ENCODE measurements at regions not wholly inside any gene's neighbourhood (a gene's known extent, or its start where the extent isn't known, plus 50 kb on each side); places are given as distances from the start of the nearest gene placed in this dataset.

DNA sequence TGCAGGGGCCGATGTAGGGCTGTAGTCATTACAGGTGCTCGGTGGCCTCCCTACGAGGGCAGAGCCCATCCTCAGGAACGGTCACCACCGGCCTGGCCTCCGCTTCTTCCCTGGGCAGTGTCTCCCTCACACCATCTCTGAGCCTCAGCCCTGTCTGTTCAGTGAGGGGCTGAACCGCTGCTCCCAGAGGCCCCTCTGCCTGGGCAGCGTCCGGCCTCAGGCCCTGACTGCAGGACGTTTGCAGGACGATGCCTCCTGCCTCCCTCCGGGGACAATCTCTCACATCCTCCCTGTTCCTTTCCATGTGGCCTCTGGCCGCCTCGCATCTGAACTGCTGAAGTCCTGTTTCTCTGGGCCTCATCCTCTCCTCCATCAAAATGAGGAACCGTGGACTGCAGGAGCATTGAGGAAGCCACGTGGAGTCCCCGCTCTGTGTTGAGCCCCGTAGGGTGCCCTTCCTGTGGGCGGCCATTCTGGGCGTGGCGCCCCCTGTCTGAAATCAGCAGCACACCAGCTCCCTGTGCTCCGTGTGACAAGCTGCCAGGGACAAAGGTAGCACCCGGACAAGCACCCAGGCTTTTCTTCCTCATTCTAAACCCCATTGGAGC lies 933.5 kb downstream of the BRD1 start:
- DNase-seq: peak in 1 of 5 donors; percentile 16
- H3K4me1 ChIP-seq (ENCODE audit: insufficient read depth): no peaks in the 10 kb centered on the region
- H3K27me3 ChIP-seq: no peaks in the 10 kb centered on the region
- no peak overlapping the region for H3K4me3 ChIP-seq
- TF ChIP-seq, protein P1, sequence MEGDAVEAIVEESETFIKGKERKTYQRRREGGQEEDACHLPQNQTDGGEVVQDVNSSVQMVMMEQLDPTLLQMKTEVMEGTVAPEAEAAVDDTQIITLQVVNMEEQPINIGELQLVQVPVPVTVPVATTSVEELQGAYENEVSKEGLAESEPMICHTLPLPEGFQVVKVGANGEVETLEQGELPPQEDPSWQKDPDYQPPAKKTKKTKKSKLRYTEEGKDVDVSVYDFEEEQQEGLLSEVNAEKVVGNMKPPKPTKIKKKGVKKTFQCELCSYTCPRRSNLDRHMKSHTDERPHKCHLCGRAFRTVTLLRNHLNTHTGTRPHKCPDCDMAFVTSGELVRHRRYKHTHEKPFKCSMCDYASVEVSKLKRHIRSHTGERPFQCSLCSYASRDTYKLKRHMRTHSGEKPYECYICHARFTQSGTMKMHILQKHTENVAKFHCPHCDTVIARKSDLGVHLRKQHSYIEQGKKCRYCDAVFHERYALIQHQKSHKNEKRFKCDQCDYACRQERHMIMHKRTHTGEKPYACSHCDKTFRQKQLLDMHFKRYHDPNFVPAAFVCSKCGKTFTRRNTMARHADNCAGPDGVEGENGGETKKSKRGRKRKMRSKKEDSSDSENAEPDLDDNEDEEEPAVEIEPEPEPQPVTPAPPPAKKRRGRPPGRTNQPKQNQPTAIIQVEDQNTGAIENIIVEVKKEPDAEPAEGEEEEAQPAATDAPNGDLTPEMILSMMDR (IDR thresholded peaks at IDR 0.05): no peak
- TF ChIP-seq POLR2A (IDR thresholded peaks at IDR 0.05): no peak
- H3K27ac ChIP-seq: no peak overlapping the region
- no peaks in the 10 kb centered on the region for H3K9me3 ChIP-seq
- no peaks in the 10 kb centered on the region for H3K36me3 ChIP-seq
- intact Hi-C loops (cut with DNase I): no loop called here
- WGBS, 3 donors: 74 to 82% (median 75%) methylated on average over 23 of the region's 23 CpGs

DNA sequence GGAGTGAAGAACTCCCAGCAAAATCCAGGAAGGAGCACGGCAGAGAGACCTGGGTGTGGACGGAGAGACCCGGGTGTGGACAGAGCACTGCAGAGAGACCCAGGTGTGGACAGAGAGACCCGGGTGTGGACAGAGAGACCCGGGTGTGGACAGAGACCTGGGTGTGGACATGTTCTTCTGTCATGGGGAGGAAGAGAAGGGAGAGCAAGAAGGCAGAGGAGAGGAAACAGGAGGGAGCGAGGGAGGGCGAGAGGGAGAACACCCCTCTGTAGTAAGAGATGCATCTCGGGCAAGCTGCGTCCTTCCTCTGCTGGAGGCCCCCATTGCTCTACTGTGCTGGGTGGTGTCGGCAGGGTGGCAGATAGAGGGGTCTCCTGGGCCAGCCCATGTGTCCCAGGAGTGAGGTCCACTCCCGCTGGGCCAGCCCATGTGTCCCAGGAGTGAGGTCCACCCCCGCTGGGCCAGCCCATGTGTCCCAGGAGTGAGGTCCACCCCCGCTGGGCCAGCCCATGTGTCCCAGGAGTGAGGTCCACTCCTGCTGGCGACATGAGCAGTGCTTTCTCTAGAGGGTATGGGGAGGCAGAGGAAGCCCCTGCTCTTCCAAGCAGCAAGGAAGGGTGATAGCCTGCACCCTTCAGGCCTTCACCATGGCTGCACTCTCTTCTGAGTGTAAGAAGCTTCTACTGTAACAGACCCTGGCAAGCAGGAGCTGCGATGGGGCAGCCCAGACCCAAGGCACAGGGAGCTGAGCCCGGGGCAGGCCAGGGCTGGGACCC lies 934.2 kb downstream of the BRD1 start:
- no peaks in the 10 kb centered on the region for H3K27me3 ChIP-seq
- no peak overlapping the region for H3K27ac ChIP-seq
- intact Hi-C loops (cut with DNase I): no loop called here
- no peaks in the 10 kb centered on the region for H3K36me3 ChIP-seq
- peak in 1 of 5 donors; percentile 7 for DNase-seq
- TF ChIP-seq POLR2A (IDR thresholded peaks at IDR 0.05) (no peak), EP300 (IDR thresholded peaks at IDR 0.05) (no peak)
- TF ChIP-seq, protein P1 (IDR thresholded peaks at IDR 0.05): no peak
- no peaks in the 10 kb centered on the region for H3K9me3 ChIP-seq
- H3K4me1 ChIP-seq (ENCODE audit: insufficient read depth): no peaks in the 10 kb centered on the region
- 74 to 80% (median 78%) methylated on average over 16 of the region's 16 CpGs for WGBS, 3 donors
- no peak overlapping the region for H3K4me3 ChIP-seq

DNA sequence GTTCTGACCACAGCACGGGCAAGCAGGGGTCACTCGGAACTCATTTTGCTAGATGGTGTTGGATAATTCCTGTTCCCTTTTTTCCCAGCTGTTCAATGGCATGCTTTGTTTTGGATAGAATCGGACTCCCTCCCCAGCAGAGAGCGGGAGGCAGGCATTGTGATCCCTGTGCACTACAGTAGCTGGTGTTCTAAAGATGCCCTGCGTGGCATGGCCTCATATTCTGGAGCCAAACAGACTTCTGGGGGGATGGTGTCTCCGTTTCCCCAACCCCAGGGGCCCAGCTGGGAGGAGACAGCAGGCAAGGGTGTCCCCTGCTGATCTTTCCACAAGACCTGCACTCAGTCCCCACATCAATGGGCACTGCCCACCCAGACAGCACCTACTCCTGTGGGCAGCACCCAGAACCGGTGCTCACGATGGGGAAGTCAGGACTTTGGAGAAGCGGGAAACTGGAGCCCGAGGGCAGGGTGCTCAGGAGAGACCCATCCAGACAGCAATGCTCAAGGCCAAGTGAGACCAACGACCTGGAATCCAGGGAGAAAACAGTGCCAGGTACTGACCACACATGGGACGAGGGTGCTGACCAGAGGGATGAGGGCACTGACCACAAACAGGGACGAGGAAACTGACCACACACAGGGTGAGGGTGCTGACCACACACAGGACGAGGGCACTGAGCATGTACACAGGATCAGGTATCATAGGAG lies 934.9 kb downstream of the BRD1 start:
- Histone ChIP-seq H3K4me3 (no peak overlapping the region), H3K27me3 (no peaks in the 10 kb centered on the region)
- WGBS, 3 donors: 59 to 70% (median 63%) methylated on average over 14 of the region's 14 CpGs

More for the DNA sequence above, 934.9 kb downstream of the BRD1 start:
- no peaks in the 10 kb centered on the region for H3K4me1 ChIP-seq (ENCODE audit: insufficient read depth)
- no peaks in the 10 kb centered on the region for H3K36me3 ChIP-seq
- DNase-seq: peak in 1 of 5 donors; percentile 8
- TF ChIP-seq POLR2A (IDR thresholded peaks at IDR 0.05): no peak
- no peak for TF ChIP-seq EP300 (IDR thresholded peaks at IDR 0.05)
- TF ChIP-seq, protein P1 (IDR thresholded peaks at IDR 0.05): no peak
- H3K27ac ChIP-seq: no peak overlapping the region
- no peaks in the 10 kb centered on the region for H3K9me3 ChIP-seq
- intact Hi-C loops (cut with DNase I): no loop called here
